GM21381 (cell line): ENCODE measurements at regions not wholly inside any gene's neighbourhood (a gene's known extent, or its start where the extent isn't known, plus 50 kb on each side); places are given as distances from the start of the nearest gene placed in this dataset.
"Not testable (repeated sequence)": the region's sequence is repeated elsewhere in the genome, so short reads cannot be mapped to it uniquely, and the experiment has no call there.

Experiments used
- ATAC-seq: cut with Tn5 transposase; IDR thresholded peaks from one replicate; pipeline ENCODE4 v1.9.1; 2021; ENCODE audit warnings: mild to moderate bottlenecking, moderate library complexity; ENCODE audit not compliant: unreplicated experiment

DNA sequence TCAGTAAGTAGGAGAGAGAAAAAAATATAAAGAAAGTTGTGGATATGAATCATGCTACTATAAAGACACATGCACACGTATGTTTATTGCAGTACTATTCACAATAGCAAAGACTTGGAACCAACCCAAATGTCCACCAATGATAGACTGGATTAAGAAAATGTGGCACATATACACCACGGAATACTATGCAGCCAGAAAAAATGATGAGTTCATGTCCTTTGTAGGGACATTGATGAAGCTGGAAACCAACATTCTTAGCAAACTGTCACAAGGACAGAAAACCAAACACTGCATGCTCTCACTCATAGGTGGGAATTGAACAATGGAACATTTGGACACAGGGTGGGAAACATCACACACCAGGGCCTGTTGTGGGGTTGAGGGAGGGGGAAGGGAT is 200.3 kb upstream of the IVNS1ABP start:
- not testable (repeated sequence) for ATAC-seq

DNA sequence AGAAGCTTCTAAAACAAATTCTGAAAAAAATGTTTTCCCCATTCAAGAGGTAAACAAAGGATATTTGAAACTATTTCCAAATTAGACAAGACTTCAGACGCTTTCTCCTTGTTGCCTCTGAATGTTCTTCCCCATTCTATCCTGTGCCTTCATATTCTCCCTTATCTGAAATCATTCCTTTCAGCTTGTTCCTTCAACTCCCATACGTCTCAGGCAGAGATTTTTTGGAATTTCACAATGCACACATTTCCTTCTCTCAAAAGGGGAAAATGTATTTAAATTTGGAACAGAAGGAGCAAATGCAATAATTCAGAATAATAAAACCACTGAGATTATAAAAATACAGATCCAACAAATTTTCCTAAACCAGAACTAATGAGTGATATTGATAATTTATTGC is 198.7 kb upstream of the IVNS1ABP start:
- ATAC-seq: no peak

DNA sequence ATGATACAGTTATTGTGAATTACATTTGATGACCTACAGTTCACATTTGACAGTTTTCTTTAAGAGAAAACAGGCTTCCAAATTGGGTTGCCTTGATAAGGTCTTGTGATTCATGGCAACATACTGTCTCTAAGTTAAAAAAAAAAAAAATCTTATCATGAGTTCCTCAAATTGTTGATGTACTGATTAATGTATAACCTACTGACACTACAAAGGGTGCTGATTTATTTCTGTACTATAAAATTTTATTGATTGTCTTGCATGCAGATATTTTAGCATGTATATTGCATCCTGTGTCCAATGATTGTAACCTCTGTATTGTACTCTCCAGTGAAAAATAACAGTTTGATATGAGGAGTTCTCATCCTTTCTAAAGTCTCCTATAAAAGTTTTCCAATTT is 197.3 kb upstream of the IVNS1ABP start:
- no peak for ATAC-seq

DNA sequence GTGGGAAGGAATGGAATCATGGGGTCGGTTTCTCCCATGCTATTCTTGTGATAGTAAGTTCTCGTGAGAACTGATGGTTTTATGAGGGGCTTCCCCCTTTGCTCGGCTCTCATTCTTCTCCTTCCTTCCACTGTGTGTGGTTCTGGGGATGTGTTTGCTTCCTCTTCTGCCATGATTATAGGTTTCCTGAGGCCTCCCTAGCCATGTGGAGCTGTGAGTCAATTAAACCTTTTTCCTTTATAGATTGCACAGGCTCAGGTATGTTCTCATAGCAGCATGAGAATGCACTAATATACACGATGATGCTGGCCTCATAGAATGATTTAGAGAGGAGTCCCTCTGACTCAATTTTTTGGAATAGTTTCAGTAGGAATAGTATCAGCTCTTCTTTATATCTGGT is 195.4 kb upstream of the IVNS1ABP start:
- ATAC-seq: no peak

DNA sequence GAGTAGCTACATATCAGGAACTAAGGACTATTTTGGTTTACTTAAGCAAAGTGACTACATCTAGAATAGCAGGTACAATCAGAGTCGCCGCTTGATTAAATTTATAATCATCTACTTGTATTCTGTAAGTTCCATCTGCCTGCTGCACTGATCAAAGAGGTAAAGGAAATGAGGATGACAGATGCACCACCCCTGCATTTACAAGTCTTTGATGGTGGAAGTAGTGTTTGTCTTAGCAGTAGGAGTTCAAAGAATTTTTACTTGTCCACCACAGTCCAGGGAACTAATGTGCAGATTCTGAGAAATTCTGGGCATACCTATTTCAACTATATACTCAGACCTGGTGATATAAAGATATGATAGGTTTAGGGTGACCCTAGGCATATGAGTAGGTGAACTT is 184.1 kb upstream of the IVNS1ABP start:
- ATAC-seq: no peak

DNA sequence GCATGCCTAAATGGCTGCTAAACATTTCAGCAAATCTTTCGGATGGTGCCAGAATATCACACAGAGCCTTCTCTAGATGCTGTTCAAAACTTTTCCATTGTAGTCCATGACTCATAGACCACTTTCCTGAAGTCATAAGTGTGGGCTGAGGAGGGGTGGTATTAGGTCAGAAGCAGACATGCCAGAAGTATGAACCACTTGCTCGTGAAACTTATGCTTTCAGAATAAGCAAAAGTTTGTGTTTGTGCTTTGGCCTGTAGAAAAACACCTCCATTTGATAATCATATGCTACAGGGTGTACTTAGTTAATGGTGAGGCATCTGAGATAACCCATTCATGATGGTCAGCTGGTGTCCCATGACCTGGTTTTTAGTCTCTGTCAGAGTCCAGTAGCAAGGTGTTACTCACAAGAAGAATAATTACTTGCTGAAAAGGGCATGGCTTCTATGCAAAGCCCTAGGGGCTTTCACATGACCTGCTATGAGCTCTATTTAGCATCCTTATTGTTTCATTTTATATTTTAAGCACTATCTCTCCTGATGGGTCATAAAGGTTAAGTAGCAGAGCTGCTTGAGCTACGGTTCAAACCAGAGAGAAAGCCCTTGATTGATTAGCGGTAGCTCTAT is 183.1 kb upstream of the IVNS1ABP start:
- ATAC-seq: no peak

DNA sequence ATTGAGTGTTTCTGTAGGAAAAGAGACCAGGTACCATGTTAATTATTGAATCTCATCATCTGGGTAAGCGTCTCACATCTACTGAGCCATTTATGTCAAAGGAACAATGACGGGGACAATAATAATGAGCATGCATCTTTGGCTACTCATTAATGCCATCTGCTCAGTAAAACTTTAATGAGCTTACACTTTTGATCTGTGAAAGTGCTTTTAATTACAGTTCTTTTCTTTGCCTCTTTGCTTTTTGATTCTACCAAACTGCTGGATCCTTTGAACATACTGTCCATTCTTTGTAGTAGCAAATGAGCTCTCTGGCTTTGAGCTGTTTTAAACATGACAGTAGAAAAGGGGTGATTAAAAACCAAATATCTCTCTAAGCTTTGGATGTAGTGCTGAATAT is 181.2 kb upstream of the IVNS1ABP start:
- ATAC-seq: no peak

DNA sequence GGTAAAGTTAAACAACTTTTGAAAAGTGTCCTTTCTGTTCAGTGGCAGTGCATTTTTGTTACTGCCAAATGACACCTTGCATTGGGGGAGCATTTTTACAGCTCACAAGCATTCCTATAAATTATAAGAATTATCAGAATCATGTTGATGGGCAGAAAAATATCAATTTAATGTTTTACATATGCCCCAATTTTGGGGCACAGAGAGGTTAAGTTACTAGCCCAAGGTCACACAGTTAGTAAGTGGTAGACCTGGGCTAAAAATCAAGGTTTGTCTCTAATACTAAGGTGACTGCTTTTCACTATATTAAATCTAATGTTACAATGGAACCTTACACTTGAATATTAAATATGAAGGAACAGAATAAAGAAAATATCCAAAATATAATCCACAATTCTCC is 180.1 kb upstream of the IVNS1ABP start:
- ATAC-seq: no peak

DNA sequence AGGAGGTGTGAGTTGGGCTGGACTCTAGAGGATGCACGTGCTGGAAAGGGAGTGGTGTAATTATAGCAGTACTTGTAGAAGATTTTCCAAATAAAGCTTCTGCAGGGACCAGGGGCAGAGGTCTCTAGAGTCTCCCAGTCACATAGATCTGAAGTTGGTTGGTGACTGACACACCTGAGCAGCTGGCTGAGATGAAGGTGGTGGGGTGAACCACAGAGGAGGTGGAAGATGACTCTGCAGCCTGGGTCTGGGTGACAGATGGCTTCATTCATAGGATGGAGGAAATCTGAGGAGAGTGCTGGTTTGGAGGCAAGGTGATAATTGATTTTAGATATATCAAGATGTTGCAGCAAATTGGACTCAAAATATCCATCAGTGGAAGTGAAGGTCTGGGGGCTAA is 178.9 kb upstream of the IVNS1ABP start:
- ATAC-seq: no peak

DNA sequence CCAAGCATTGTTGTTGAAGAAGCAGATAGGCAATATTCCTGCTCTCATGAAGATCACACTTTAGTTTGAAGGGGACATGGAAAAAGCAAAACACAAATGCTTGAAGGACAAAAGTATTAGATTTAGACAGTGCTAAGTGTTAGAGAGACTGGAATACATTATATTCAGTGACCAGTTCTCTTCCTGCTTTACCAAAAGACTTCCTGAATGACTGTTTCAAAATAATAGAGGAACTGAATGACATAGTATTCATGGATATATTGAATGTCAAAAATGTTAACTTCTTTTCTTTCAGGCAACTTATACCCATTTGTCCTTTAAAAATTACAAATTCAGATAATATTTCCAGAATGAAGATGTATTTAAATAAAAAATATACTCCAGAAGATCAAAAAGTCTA is 178.0 kb upstream of the IVNS1ABP start:
- ATAC-seq: no peak

DNA sequence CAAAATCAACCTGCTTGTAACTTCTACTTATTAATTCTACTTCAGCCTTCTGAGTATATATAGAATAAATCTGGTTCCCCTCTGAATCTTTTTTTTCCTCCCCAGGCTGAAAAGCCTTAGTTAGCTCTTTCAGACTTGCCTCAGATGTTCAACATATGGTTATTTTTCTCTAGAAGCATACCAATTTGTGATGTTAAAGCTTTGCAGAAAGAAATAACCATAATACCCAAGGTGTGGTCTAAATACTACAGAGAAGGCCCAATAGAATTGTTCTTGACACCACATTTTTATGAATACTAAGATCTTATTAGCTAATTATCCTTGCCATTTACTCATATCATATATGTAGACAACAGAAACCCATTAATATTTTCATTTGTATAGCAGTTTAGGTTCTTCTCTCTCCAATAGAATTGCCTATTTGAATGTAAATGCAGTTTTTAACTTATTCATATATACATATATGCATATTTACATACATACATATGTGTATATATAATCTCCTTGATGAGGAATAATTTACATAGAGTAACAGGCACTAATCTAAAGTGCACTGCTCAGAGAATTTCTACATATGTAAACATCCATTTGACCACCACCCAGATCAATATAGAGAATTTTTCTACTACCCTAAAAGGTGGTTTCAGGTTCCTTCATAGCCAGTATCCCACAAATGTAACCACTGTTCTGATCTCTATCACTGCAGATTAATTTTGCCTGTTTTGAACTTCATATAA is 175.2 kb upstream of the IVNS1ABP start:
- ATAC-seq: no peak

DNA sequence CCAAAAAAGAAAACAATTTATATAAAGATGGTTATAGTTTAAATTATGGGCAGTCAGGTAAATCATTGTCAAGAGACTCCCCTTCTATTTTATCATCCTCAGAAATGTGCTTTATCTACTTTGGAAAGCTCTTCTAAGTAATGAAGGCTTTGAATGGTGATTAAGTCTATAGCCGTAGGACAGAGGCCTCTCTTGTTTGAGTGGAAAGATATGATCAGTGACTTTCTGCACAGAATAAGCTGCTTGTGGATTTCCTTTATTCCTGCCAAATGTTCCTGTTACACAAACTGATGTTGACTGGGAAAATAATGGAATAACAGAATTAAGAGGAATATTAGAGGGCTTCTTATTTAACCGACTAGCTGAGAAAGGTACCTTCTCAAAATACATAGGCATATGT is 174.6 kb upstream of the IVNS1ABP start:
- no peak for ATAC-seq

DNA sequence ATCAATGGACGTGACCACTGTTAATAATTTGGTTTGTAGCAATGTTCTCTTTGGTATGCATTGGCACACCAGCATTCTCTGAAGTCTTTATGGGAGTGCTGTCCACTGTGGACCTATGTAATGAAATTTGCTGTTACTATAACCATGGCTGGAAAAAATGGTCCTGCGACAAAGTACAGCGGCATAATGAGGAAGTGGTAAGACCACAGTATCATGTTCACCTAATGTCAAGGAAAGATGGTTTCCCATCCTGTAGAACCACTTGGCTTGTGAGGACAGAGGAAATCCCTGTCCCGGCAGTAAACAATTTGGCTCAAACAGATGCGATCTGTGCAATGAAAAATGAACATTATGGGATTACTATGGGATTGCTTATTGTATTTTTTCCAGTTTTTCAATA is 173.9 kb upstream of the IVNS1ABP start:
- ATAC-seq: no peak

DNA sequence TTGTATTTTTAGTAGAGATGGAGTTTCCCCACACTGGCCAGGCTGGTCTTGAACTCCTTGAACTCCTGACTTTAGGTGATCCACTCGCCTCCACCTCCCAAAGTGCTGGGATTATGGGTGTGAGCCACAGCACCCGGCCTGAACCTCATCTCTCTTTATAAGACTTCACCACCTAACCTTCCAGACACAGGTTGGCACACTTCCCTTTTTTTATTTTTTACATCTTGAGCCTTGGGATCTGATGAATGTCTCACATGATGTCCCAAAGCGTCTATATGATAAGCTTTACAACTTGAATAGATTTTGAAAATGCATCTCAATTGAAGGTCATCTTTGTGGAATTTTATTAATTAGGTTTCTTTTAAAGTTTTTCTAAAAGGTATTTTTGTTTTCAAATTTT is 172.4 kb upstream of the IVNS1ABP start:
- no peak for ATAC-seq

DNA sequence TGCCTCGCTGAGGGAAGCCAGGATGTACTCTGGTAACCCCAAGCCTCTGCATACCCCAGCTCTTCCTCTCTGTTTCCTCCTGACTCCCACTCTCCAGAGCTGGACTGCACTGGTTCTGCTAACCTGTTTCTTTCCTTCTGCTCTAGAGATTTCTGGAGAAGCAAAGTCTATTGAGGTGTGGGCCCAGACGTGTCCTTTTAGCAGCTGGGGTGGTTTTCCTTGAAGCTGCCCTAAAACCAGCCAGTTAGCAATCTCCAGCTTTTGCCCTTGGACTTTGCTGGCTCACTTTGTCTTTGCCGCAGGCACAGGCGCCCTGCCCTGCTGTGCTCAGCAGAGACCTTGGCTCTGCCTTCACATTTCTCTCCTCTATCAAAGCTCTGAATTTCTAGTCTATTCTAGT is 171.8 kb upstream of the IVNS1ABP start:
- no peak for ATAC-seq

DNA sequence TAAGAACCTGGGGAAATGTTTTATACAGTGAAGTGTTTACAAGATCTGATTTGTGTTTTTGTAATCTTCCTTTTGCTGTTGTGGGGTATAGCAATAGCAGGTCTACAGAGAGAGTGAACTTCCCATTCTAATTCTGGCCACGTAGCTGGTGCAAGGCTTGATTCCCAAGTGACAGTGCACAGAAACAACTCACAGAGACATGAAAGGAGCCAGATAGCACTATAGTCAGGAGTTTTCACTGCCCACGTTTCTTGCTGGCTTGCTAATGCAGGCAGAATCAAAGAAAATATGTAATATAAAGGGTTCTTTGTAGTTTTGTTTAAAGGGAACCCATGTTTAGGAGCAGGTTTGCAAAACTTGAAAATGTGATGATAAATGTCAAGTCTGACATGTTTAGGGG is 170.9 kb upstream of the IVNS1ABP start:
- no peak for ATAC-seq

DNA sequence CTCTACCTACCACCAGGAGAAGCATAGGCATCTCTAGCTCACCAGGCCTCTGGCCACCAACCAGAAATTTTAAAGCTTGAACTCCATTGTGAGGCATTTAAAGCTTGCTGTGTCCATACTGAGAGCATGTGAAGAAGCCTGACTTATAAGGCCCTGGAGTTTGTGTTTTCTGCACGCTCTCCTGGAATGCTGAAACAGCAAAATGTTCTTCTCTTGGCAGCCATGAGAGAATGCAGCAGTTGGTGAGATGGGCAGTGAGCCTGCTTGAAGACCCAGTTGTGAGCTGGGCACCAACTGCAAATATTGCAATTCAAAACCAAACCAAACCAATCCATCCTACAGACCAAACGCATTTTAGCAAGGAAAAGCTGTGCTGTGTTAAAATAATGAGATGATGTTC is 170.0 kb upstream of the IVNS1ABP start:
- ATAC-seq: no peak

DNA sequence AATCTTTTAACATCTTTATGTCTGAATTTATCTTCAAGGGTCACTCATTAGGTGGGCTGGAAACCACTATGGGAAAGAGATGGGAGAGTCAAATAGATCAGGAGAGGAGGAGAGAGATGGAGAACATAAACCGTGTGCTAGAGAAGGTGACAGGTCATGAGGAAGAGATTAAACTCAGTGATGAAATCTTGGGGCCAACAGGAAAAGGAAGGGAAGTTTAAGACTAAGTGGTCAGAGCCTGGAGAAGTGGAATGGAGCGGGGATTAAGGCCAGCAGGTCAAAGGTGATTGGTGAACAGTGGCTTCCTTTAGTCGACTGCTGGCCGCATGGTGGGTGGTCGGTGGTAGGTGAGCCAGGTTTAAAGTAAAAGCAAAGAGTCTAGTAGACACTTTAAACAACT is 169.3 kb upstream of the IVNS1ABP start:
- ATAC-seq: no peak

DNA sequence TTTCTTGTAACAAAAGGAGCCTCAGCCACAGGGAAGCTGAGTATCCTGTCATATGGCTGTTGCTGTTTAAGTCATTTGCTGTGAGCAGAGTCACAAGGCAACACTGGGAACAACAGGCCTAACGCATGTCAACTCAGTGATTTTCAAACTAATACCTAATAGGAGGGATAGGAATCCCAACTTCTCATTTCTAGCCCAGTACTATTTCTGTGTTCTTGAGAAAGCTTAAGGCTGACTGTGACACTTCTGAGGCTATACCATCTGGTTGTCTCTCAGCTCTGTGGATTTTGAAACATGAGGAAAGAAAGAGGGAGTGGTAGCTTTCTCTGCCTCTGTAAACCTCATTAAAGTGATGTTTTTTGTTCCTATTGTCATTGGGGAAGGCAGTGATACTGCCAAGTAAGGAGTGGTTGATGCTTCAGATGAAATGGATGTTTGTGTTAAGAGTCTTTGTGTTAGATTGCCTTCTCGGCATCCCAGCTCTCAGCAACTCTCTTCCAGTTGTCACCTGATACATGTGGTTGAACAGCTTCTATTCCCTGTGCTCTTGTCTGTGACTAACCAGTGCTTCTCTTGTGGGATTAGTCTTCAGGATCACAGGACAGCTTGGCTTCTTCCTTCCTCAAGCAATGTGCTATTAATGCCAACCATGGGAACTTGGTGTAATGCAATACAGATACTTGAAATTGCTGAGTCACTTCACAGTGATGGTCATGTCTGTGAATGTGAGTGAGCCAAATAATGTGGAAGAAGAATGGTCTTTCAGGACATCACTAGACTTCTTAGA is 166.8 kb upstream of the IVNS1ABP start:
- ATAC-seq: no peak

DNA sequence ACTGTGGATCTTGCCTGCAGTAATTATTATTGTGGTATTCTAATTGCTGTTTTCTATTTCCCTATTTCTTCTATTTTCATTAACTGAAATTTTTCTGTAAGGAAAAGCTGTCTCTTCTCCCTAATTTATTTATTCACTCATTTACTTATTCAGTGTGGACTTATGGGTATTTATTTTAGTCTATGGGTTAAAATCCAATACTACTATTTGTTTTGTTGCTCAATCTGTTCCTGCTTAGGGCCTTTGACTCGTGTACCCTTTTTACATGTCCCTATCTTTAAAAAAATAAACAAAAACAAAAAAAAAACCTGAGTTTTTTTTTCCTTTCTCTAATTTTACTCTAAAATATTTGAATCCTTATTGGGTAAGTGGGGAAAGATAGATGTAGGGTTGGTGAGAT is 166.2 kb upstream of the IVNS1ABP start:
- ATAC-seq: no peak

DNA sequence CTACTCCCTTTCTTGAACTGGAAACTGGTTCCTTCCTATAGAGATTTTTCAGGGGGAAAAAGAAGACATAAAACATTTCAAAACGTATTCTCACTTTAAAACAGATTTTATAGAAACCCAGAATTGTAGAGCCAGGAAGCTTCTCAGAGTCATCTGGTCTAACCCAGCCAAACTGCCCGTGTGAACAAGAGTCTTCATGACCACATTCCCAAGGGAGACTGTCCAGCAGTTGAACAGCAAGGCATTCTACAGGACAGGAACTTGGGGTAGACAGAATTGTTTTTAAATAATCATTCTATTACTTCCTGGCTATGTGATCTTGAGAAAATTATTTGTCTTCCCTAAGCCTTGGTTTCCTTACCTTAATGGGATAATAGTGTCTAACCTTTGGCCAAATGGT is 163.5 kb upstream of the IVNS1ABP start:
- no peak for ATAC-seq

DNA sequence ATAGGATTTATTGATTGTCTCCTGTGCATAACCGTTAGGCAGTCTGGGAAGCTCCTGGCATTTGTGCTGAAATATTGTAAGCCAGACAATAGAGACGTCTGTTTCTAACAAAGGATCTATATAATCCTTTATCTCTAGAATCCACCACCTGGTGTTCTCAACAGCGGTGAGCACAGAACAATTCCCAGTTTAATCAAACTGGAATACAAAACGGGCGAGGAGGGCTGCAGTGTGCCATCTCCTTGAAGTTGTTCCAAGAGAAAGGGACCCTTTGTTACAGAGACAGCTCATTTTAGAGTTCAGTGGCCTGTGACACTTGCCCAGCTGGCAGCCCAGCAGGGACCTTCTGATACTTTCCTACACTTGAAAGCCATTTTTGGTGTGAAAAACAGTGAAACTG is 162.8 kb upstream of the IVNS1ABP start:
- ATAC-seq: no peak
